Gastrocnemius medialis (tissue), 4 donors: ENCODE measurements at regions not wholly inside any gene's neighbourhood (a gene's known extent, or its start where the extent isn't known, plus 50 kb on each side); places are given as distances from the start of the nearest gene placed in this dataset.

ENCODE experiments used
- ATAC-seq, 2 donors: fragments of 150-250 bp; one replicate each; pipeline ENCODE4 v1.9.1; 2016
- DNase-seq, 2 donors: peaks; one replicate each; pipeline ENCODE4 v3.0.0-alpha.2; 2019
- H3K27ac ChIP-seq, 4 donors: fragments of 200-600 bp; sonication (generic); 1 replicate in 1 of 4; 2 replicates in 3 of 4; pipeline ENCODE4 v1.5.1; 2016 to 2018; ENCODE audit warnings: mild to moderate bottlenecking in 2 of 4, moderate library complexity in 1 of 4
- H3K27me3 ChIP-seq, 3 donors: fragments of 200-600 bp; sonication (generic) in 2 of 3; 1 replicate in 1 of 3; 2 replicates in 2 of 3; pipeline versions ENCODE4 v1.5.1 to v1.6.0; 2016 to 2019; ENCODE audit warnings: mild to moderate bottlenecking in 1 of 3, moderate library complexity in 1 of 3
- H3K36me3 ChIP-seq, 2 donors: fragments of 200-600 bp; sonication (generic) in 1 of 2; one replicate each; pipeline ENCODE4 v1.5.1; 2017 to 2018
- H3K4me1 ChIP-seq, 2 donors: fragments of 200-600 bp; sonication (generic) in 1 of 2; one replicate each; pipeline ENCODE4 v1.5.1; 2016 to 2017; ENCODE audit warnings: mild to moderate bottlenecking in 2 of 2
- H3K4me3 ChIP-seq, 4 donors: fragments of 200-600 bp; sonication (generic) in 3 of 4; 1 replicate in 1 of 4; 2 replicates in 3 of 4; pipeline ENCODE4 v1.5.1; 2016 to 2019; ENCODE audit warnings: mild to moderate bottlenecking in 2 of 4
- H3K9me3 ChIP-seq, 3 donors: fragments of 200-600 bp; sonication (generic) in 2 of 3; 1 replicate in 1 of 3; 2 replicates in 2 of 3; pipeline ENCODE4 v1.5.1; 2016 to 2019
- POLR2A ChIP-seq, 2 donors: fragments of 450-650 bp; IDR thresholded peaks; one replicate each; pipeline ENCODE4 v1.6.1; 2017; ENCODE audit warnings: antibody characterized with exemption in 2 of 2, mild to moderate bottlenecking in 2 of 2, moderate library complexity in 2 of 2
- in situ Hi-C, 4 donors: fragments of 200-750 bp; cut with MboI; loops; one replicate each; pipeline versions ENCODE4 v1.15.0 to v1.8.0; 2017; ENCODE audit warnings: low sequenced_read_pairs in 4 of 4
- intact Hi-C: fragments of 100-400 bp; cut with DNase I; formaldehyde crosslinking; loops from one replicate; pipeline ENCODE4 v1.15.1; 2023; ENCODE audit warnings: low total_unique reads
- TF ChIP-seq, protein P1 (sequence below), 5 experiments: fragments of 450-650 bp in 3 of 5; fragments of 200-600 bp in 2 of 5; sonication (generic) in 2 of 5; IDR thresholded peaks in 4 of 5; conservative IDR thresholded peaks in 1 of 5; 1 replicate in 4 of 5; 2 replicates in 1 of 5; pipeline ENCODE4 v1.5.1; 2016 to 2019; ENCODE audit warnings: antibody characterized with exemption in 5 of 5, mild to moderate bottlenecking in 3 of 5, moderate library complexity in 3 of 5

DNA sequence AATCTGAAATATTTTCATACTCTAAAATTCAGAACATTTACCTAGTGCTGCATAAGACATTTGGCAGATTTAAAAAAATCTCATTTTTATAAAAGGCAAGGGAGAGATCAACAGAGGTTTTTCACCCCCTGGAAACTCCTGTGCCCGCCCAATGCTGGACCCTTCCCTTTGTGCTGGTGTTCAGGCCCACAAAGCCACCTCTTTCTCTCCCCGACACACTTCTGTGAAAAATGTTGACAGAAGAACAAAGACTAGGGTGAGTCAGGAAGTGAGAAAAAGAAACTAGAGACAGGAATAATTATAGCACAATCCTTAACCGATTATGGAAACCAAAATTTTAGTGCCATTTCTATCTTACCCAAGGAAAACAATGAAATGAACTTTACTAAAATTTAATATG lies 197.7 kb upstream of the STXBP6 start:
- H3K9me3 ChIP-seq: no peaks in the 10 kb centered on the region
- in situ Hi-C loops (no loop called here), intact Hi-C loops (no loop called here)
- no peak overlapping the region for H3K4me3 ChIP-seq
- no peak overlapping the region for H3K27ac ChIP-seq
- H3K4me1 ChIP-seq: no peaks in the 10 kb centered on the region
- no peak for TF ChIP-seq POLR2A (IDR thresholded peaks at IDR 0.05)
- TF ChIP-seq, protein P1, sequence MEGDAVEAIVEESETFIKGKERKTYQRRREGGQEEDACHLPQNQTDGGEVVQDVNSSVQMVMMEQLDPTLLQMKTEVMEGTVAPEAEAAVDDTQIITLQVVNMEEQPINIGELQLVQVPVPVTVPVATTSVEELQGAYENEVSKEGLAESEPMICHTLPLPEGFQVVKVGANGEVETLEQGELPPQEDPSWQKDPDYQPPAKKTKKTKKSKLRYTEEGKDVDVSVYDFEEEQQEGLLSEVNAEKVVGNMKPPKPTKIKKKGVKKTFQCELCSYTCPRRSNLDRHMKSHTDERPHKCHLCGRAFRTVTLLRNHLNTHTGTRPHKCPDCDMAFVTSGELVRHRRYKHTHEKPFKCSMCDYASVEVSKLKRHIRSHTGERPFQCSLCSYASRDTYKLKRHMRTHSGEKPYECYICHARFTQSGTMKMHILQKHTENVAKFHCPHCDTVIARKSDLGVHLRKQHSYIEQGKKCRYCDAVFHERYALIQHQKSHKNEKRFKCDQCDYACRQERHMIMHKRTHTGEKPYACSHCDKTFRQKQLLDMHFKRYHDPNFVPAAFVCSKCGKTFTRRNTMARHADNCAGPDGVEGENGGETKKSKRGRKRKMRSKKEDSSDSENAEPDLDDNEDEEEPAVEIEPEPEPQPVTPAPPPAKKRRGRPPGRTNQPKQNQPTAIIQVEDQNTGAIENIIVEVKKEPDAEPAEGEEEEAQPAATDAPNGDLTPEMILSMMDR (IDR thresholded peaks at IDR 0.05 in 4 of 5, conservative IDR thresholded peaks at IDR 0.05 in 1 of 5): no peak
- no peak for DNase-seq
- no peaks in the 10 kb centered on the region for H3K36me3 ChIP-seq
- ATAC-seq: no peak
- H3K27me3 ChIP-seq: no peaks in the 10 kb centered on the region

DNA sequence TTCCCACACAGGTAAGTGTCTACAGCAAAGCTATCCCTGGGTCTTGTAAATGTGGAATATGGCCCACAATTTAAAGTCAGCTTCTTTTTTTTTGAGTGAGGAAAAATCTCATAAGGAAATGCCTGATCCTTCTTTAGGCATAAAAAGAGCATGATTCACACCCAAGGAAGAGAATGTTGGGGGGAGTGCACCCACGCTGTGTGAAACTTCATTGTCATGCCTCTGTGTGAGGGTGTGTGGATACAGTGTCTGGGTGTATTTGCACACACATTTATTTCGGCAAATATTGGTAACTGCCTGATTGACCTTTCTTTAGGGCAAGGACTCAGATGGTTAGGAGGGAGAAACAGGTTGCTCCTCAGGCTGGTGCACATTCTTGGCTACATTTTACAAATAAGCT lies 196.8 kb upstream of the STXBP6 start:
- Histone ChIP-seq H3K4me1 (no peaks in the 10 kb centered on the region), H3K27me3 (no peaks in the 10 kb centered on the region), H3K27ac (no peak overlapping the region), H3K9me3 (no peaks in the 10 kb centered on the region), H3K36me3 (no peaks in the 10 kb centered on the region), H3K4me3 (no peak overlapping the region)
- no peak for ATAC-seq
- TF ChIP-seq, protein P1 (IDR thresholded peaks at IDR 0.05 in 4 of 5, conservative IDR thresholded peaks at IDR 0.05 in 1 of 5): no peak
- TF ChIP-seq POLR2A (IDR thresholded peaks at IDR 0.05): no peak
- in situ Hi-C loops: no loop called here
- intact Hi-C loops: no loop called here
- DNase-seq: no peak

DNA sequence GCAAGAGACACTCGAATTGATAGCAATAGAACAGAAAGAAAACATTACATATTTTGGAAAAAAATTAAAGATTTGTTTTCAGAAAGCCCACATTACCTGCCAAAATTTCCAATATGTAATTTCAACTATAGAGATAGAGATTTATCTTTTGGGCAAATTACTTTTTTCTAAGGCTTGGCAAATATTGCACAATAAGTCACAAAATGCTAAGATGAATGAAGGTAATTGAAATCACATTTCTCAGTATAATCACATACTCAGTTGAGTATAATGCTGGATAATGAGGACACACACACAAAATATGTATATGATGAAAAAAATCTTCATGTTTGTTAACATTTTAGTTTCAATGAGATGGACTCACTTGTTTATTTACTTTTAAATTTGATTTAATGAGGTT lies 189.2 kb upstream of the STXBP6 start:
- H3K27me3 ChIP-seq: no peaks in the 10 kb centered on the region
- no peaks in the 10 kb centered on the region for H3K36me3 ChIP-seq
- no peak for ATAC-seq
- no peaks in the 10 kb centered on the region for H3K9me3 ChIP-seq
- TF ChIP-seq, protein P1 (IDR thresholded peaks at IDR 0.05 in 4 of 5, conservative IDR thresholded peaks at IDR 0.05 in 1 of 5): no peak
- TF ChIP-seq POLR2A (IDR thresholded peaks at IDR 0.05): no peak
- DNase-seq: no peak
- in situ Hi-C loops: no loop called here
- H3K4me1 ChIP-seq: no peaks in the 10 kb centered on the region
- H3K27ac ChIP-seq: no peak overlapping the region
- H3K4me3 ChIP-seq: no peak overlapping the region
- intact Hi-C loops: no loop called here

DNA sequence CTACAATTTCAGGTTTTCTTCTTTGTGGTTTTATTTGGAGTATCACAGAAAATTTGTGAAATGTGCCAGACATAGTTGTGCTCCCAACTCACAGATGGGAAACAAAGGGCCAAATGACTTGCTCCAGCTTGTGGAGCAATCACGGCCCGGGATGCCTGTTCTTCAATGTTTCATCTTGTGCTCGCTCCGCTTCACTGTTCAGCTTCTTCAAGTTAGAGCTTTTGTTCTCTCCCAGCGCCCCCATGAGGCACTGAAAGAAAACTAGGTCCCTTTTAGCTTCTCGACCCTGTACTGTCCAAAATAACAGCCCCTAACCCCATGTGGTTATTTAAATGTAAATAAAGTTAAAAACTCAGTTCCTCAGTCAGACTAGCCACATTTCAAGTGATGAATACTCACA lies 187.9 kb upstream of the STXBP6 start:
- Histone ChIP-seq H3K4me3 (no peak overlapping the region), H3K4me1 (no peaks in the 10 kb centered on the region), H3K27ac (no peak overlapping the region), H3K27me3 (no peaks in the 10 kb centered on the region), H3K9me3 (no peaks in the 10 kb centered on the region), H3K36me3 (no peaks in the 10 kb centered on the region)
- intact Hi-C loops: no loop called here
- TF ChIP-seq, protein P1 (IDR thresholded peaks at IDR 0.05 in 4 of 5, conservative IDR thresholded peaks at IDR 0.05 in 1 of 5): no peak
- TF ChIP-seq POLR2A (IDR thresholded peaks at IDR 0.05): no peak
- ATAC-seq: no peak
- DNase-seq: no peak
- in situ Hi-C loops: no loop called here

DNA sequence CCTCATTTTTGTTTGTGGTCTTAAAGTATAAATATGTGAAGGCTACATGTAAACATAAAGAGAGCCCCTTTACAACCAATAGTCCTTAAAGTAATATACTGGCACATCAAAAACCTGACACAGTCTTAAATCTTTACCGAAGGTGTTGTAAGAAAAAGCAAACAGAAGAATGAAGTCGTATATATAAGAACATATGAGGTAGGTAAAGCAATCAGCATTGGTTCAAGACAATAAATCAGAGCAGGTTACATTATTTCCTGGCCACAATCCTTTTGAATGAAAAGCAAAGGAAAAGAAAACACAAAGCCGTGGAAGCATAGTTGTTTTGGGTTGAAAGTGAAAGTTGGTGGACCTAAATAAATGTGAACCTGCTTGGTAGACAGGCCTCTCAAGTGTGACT lies 183.7 kb upstream of the STXBP6 start:
- no peaks in the 10 kb centered on the region for H3K36me3 ChIP-seq
- no peak overlapping the region for H3K4me3 ChIP-seq
- TF ChIP-seq POLR2A (IDR thresholded peaks at IDR 0.05): no peak
- TF ChIP-seq, protein P1 (IDR thresholded peaks at IDR 0.05 in 4 of 5, conservative IDR thresholded peaks at IDR 0.05 in 1 of 5): no peak
- H3K4me1 ChIP-seq: no peaks in the 10 kb centered on the region
- H3K9me3 ChIP-seq: no peaks in the 10 kb centered on the region
- no peak for DNase-seq
- ATAC-seq: no peak
- intact Hi-C loops (no loop called here), in situ Hi-C loops (no loop called here)
- H3K27ac ChIP-seq: no peak overlapping the region
- H3K27me3 ChIP-seq: no peaks in the 10 kb centered on the region
